IPS-20b (cell line): ENCODE measurements at regions not wholly inside any gene's neighbourhood (a gene's known extent, or its start where the extent isn't known, plus 50 kb on each side); places are given as distances from the start of the nearest gene placed in this dataset.

Experiments
- H3K27ac ChIP-seq: one replicate; pipeline ENCODE4 v1.5.1; 2013; ENCODE audit warnings: low read length
- H3K27me3 ChIP-seq: 2 replicates; pipeline ENCODE4 v1.6.1; 2013; ENCODE audit warnings: mild to moderate bottlenecking, low read length, inconsistent platforms; ENCODE audit not compliant: insufficient read depth
- H3K36me3 ChIP-seq: 2 replicates; pipeline ENCODE4 v1.6.1; 2013; ENCODE audit warnings: low read depth, mild to moderate bottlenecking, inconsistent platforms, low read length, moderate library complexity; ENCODE audit not compliant: insufficient read depth
- H3K4me1 ChIP-seq: 2 replicates; pipeline ENCODE4 v1.6.1; 2013; ENCODE audit warnings: mild to moderate bottlenecking, control low read depth, inconsistent platforms, low read length, moderate library complexity; ENCODE audit not compliant: insufficient read depth
- H3K4me3 ChIP-seq: 2 replicates; pipeline ENCODE4 v1.5.1; 2013; ENCODE audit warnings: mild to moderate bottlenecking, low read length, inconsistent platforms
- H3K9ac ChIP-seq: 2 replicates; pipeline ENCODE4 v1.6.1; 2013; ENCODE audit warnings: low read depth, mild to moderate bottlenecking, inconsistent platforms, low read length, moderate library complexity
- H3K9me3 ChIP-seq: 2 replicates; pipeline ENCODE4 v1.6.1; 2013; ENCODE audit warnings: mild to moderate bottlenecking, low read depth, low read length, inconsistent platforms; ENCODE audit not compliant: insufficient read depth

GRCh38 chr6:103798166-103798565, 1061.6 kb downstream of the HACE1 start:
- Histone ChIP-seq H3K9ac (no peak overlapping the region), H3K4me3 (no peak overlapping the region), H3K27ac (no peak overlapping the region), H3K4me1 (no peaks in the 10 kb centered on the region), H3K9me3 (no peaks in the 10 kb centered on the region), H3K36me3 (no peaks in the 10 kb centered on the region), H3K27me3 (no peaks in the 10 kb centered on the region)

- no peak overlapping the region for H3K27ac ChIP-seq
- no peaks in the 10 kb centered on the region for H3K9me3 ChIP-seq
- no peak overlapping the region for H3K9ac ChIP-seq
- no peaks in the 10 kb centered on the region for H3K4me1 ChIP-seq
- no peaks in the 10 kb centered on the region for H3K27me3 ChIP-seq
- no peak overlapping the region for H3K4me3 ChIP-seq
- no peaks in the 10 kb centered on the region for H3K36me3 ChIP-seq
Observed at GRCh38 chr6:103797738-103798137, 1062.0 kb downstream of the HACE1 start.

DNA sequence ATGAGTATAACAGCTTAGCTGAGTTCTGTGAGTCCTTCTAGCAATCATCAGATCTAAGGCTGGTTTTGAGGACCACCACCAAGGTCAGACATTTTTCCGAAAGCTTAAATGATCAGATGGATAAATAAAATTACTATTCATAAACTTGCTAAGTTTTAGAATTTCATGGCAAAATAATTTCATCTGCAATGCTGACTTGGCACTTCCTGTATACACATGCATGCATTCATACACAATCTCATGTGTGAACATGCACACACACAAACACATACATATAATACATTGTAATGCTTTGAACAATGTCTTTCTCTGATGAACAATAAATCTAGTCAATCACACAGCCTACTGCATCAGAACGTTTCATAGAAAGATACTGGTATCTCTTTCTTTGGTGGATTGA, 1068.3 kb downstream of the HACE1 start:
- H3K9ac ChIP-seq: no peak overlapping the region
- H3K4me3 ChIP-seq: no peak overlapping the region
- H3K9me3 ChIP-seq: no peaks in the 10 kb centered on the region
- H3K27me3 ChIP-seq: no peaks in the 10 kb centered on the region
- no peak overlapping the region for H3K27ac ChIP-seq
- no peaks in the 10 kb centered on the region for H3K4me1 ChIP-seq
- H3K36me3 ChIP-seq: no peaks in the 10 kb centered on the region

- no peak overlapping the region for H3K4me3 ChIP-seq
Observed at GRCh38 chr6:103784117-103784516, 1075.6 kb downstream of the HACE1 start.

GRCh38 chr6:103783329-103783728, 1076.4 kb downstream of the HACE1 start:
- H3K36me3 ChIP-seq: no peaks in the 10 kb centered on the region
- no peak overlapping the region for H3K9ac ChIP-seq
- no peaks in the 10 kb centered on the region for H3K27me3 ChIP-seq
- H3K9me3 ChIP-seq: no peaks in the 10 kb centered on the region
- H3K4me3 ChIP-seq: no peak overlapping the region
- H3K27ac ChIP-seq: no peak overlapping the region
- H3K4me1 ChIP-seq: peaks cover 12% of the 10 kb centered on the region; the same call in 1 of the 2 replicates

More at GRCh38 chr6:103784117-103784516, 1075.6 kb downstream of the HACE1 start:
- no peaks in the 10 kb centered on the region for H3K36me3 ChIP-seq
- no peaks in the 10 kb centered on the region for H3K27me3 ChIP-seq
- H3K9me3 ChIP-seq: no peaks in the 10 kb centered on the region
- no peak overlapping the region for H3K9ac ChIP-seq
- peaks cover 12% of the 10 kb centered on the region; the same call in 1 of the 2 replicates for H3K4me1 ChIP-seq
- H3K27ac ChIP-seq: no peak overlapping the region

- H3K36me3 ChIP-seq: no peaks in the 10 kb centered on the region
- H3K4me3 ChIP-seq: no peak overlapping the region
- no peak overlapping the region for H3K9ac ChIP-seq
- no peak overlapping the region for H3K27ac ChIP-seq
- no peaks in the 10 kb centered on the region for H3K9me3 ChIP-seq
- H3K4me1 ChIP-seq: peaks cover 4% of the 10 kb centered on the region; the same call in 1 of the 2 replicates
- H3K27me3 ChIP-seq: no peaks in the 10 kb centered on the region
Observed at GRCh38 chr6:103769431-103769830, 1090.3 kb downstream of the HACE1 start.

GRCh38 chr6:103750603-103751002, 1109.1 kb downstream of the HACE1 start:
- H3K36me3 ChIP-seq: no peaks in the 10 kb centered on the region
- no peak overlapping the region for H3K9ac ChIP-seq
- no peaks in the 10 kb centered on the region for H3K9me3 ChIP-seq
- H3K4me1 ChIP-seq: no peaks in the 10 kb centered on the region
- no peaks in the 10 kb centered on the region for H3K27me3 ChIP-seq
- H3K4me3 ChIP-seq: no peak overlapping the region
- H3K27ac ChIP-seq: no peak overlapping the region

GRCh38 chr6:103734016-103734415, 1125.7 kb downstream of the HACE1 start:
- Histone ChIP-seq H3K27me3 (no peaks in the 10 kb centered on the region), H3K4me1 (no peaks in the 10 kb centered on the region), H3K4me3 (no peak overlapping the region), H3K9ac (no peak overlapping the region), H3K27ac (no peak overlapping the region), H3K9me3 (no peaks in the 10 kb centered on the region), H3K36me3 (no peaks in the 10 kb centered on the region)

DNA sequence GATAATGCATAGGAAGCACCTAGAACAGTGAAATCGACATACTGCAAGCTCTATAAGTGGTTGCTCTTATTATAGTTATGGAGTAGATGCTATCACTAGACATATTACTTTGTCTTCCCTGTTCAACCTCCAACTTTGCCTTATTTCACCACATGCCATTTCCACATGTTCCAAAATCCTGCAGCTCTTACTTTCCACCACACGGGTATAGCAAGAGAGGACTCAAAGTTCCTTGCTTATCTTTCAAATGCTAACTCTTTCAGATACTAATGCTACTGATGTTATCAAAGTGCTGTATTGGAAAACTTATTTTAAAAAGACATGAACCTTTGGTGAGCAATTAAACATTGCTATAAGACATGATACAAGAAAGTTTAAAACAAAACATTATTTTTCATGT, 1130.1 kb downstream of the HACE1 start:
- Histone ChIP-seq H3K27ac (no peak overlapping the region), H3K4me1 (no peaks in the 10 kb centered on the region), H3K27me3 (no peaks in the 10 kb centered on the region)

GRCh38 chr6:103723438-103724322, 1136.0 kb downstream of the HACE1 start:
- no peaks in the 10 kb centered on the region for H3K4me1 ChIP-seq
- no peaks in the 10 kb centered on the region for H3K27me3 ChIP-seq
- no peaks in the 10 kb centered on the region for H3K36me3 ChIP-seq
- H3K9me3 ChIP-seq: no peaks in the 10 kb centered on the region
- no peak overlapping the region for H3K9ac ChIP-seq
- no peak overlapping the region for H3K4me3 ChIP-seq
- H3K27ac ChIP-seq: no peak overlapping the region

More for the DNA sequence above, 1130.1 kb downstream of the HACE1 start:
- H3K36me3 ChIP-seq: no peaks in the 10 kb centered on the region
- no peak overlapping the region for H3K4me3 ChIP-seq
- H3K9ac ChIP-seq: no peak overlapping the region
- H3K9me3 ChIP-seq: no peaks in the 10 kb centered on the region

- Histone ChIP-seq H3K36me3 (no peaks in the 10 kb centered on the region), H3K27me3 (no peaks in the 10 kb centered on the region), H3K9me3 (no peaks in the 10 kb centered on the region), H3K4me3 (no peak overlapping the region), H3K4me1 (no peaks in the 10 kb centered on the region), H3K27ac (no peak overlapping the region), H3K9ac (no peak overlapping the region)
Observed at GRCh38 chr6:103722683-103723082, 1137.0 kb downstream of the HACE1 start.

- H3K27me3 ChIP-seq: no peaks in the 10 kb centered on the region
- H3K27ac ChIP-seq: no peak overlapping the region
- H3K9ac ChIP-seq: no peak overlapping the region
- H3K9me3 ChIP-seq: no peaks in the 10 kb centered on the region
- H3K4me1 ChIP-seq: no peaks in the 10 kb centered on the region
- H3K4me3 ChIP-seq: no peak overlapping the region
- H3K36me3 ChIP-seq: no peaks in the 10 kb centered on the region
Observed at GRCh38 chr6:103721923-103722322, 1137.8 kb downstream of the HACE1 start.
